GM23338 (cell line): ENCODE measurements at regions not wholly inside any gene's neighbourhood (a gene's known extent, or its start where the extent isn't known, plus 50 kb on each side); places are given as distances from the start of the nearest gene placed in this dataset.

Experiments
- ATAC-seq: fragments of 200-7000 bp; cut with Tn5 transposase; 3 replicates; pipeline ENCODE4 v1.9.1; 2020
- DNase-seq: peaks from one replicate; pipeline ENCODE4 v3.0.0-alpha.2; 2015; ENCODE audit warnings: low spot score
- H2AFZ ChIP-seq: fragments of 200-600 bp; sonication (generic); 2 replicates; pipeline ENCODE4 v1.8.0; 2016; ENCODE audit warnings: antibody characterized with exemption, mild to moderate bottlenecking, moderate library complexity
- H3F3A ChIP-seq: fragments of 200-600 bp; sonication (generic); replicated peaks from 2 replicates; pipeline ENCODE4 v1.8.0; 2017; ENCODE audit warnings: antibody characterized with exemption, mixed run types, low read depth
- H3K27ac ChIP-seq: fragments of 200-600 bp; sonication (generic); 2 replicates; pipeline ENCODE4 v1.6.1; 2016; ENCODE audit warnings: low read depth
- H3K27me3 ChIP-seq: fragments of 200-600 bp; sonication (generic); 2 replicates; pipeline ENCODE4 v1.8.0; 2016; ENCODE audit warnings: mild to moderate bottlenecking, mixed run types, moderate library complexity; ENCODE audit not compliant: insufficient read depth
- H3K36me3 ChIP-seq: fragments of 200-600 bp; sonication (generic); 2 replicates; pipeline ENCODE4 v1.8.0; 2016; ENCODE audit warnings: mild to moderate bottlenecking; ENCODE audit not compliant: insufficient read depth
- H3K4me1 ChIP-seq: fragments of 200-600 bp; sonication (generic); 2 replicates; pipeline ENCODE4 v1.8.0; 2016; ENCODE audit warnings: mild to moderate bottlenecking, moderate library complexity; ENCODE audit not compliant: insufficient read depth
- H3K4me2 ChIP-seq: fragments of 200-600 bp; sonication (generic); 2 replicates; pipeline ENCODE4 v1.7.1; 2017; ENCODE audit warnings: mixed run types
- H3K4me3 ChIP-seq: fragments of 200-600 bp; sonication (generic); 2 replicates; pipeline ENCODE4 v1.6.1; 2016; ENCODE audit warnings: mixed run types
- H3K79me2 ChIP-seq: fragments of 200-600 bp; sonication (generic); replicated peaks from 2 replicates; pipeline ENCODE4 v1.8.0; 2017; ENCODE audit warnings: mild to moderate bottlenecking; ENCODE audit not compliant: insufficient read depth
- H3K9me2 ChIP-seq: fragments of 200-600 bp; sonication (generic); 2 replicates; pipeline ENCODE4 v1.8.0; 2017; ENCODE audit not compliant: insufficient read depth
- H4K20me1 ChIP-seq: fragments of 200-600 bp; sonication (generic); replicated peaks from 2 replicates; pipeline ENCODE4 v1.8.0; 2017; ENCODE audit warnings: mild to moderate bottlenecking; ENCODE audit not compliant: insufficient read depth
- H3K27ac Mint-ChIP-seq: 2 replicates; pipeline ENCODE4 v1.8.0; 2020; ENCODE audit warnings: inconsistent platforms, mild to moderate bottlenecking, moderate library complexity, mixed read lengths
- H3K27me3 Mint-ChIP-seq: 3 replicates; pipeline ENCODE4 v1.8.0; 2022; ENCODE audit warnings: low read depth, mild to moderate bottlenecking, moderate library complexity, mixed read lengths, inconsistent platforms; ENCODE audit not compliant: insufficient read depth, poor library complexity
- H3K36me3 Mint-ChIP-seq: 3 replicates; pipeline ENCODE4 v1.8.0; 2021; ENCODE audit warnings: low read depth, mild to moderate bottlenecking, inconsistent platforms, moderate library complexity, mixed read lengths
- H3K4me1 Mint-ChIP-seq: 3 replicates; pipeline ENCODE4 v1.8.0; 2020; ENCODE audit warnings: mild to moderate bottlenecking, inconsistent platforms, mixed read lengths
- H3K4me3 Mint-ChIP-seq: 3 replicates; pipeline ENCODE4 v1.8.0; 2021; ENCODE audit warnings: moderate library complexity, mild to moderate bottlenecking, inconsistent platforms, mixed read lengths
- H3K9me3 Mint-ChIP-seq: 3 replicates; pipeline ENCODE4 v1.8.0; 2020; ENCODE audit warnings: moderate library complexity, mild to moderate bottlenecking, inconsistent platforms, mixed read lengths
- CREB1 ChIP-seq: fragments of 250-450 bp; sonication (Bioruptor Pico); IDR thresholded peaks from 2 replicates; pipeline ENCODE4 v1.5.0; 2020; ENCODE audit warnings: low read depth, mild to moderate bottlenecking, moderate library complexity
- EZH2 ChIP-seq: fragments of 200-600 bp; sonication (generic); IDR thresholded peaks from one replicate; pipeline ENCODE4 v1.8.0; 2017; ENCODE audit warnings: antibody characterized with exemption, mild to moderate bottlenecking, low read depth; ENCODE audit not compliant: unreplicated experiment
- EZH2phosphoT487 ChIP-seq: fragments of 200-600 bp; sonication (generic); IDR thresholded peaks from one replicate; pipeline ENCODE4 v1.8.1; 2018; ENCODE audit warnings: antibody characterized with exemption; ENCODE audit not compliant: unreplicated experiment
- JUNB ChIP-seq: IDR thresholded peaks from one replicate; pipeline ENCODE4 v1.6.1; 2016; ENCODE audit warnings: antibody characterized with exemption; ENCODE audit not compliant: unreplicated experiment
- NANOG ChIP-seq: IDR thresholded peaks from 2 replicates; pipeline ENCODE4 v1.6.1; 2016; ENCODE audit warnings: antibody characterized with exemption, borderline replicate concordance
- POLR2AphosphoS5 ChIP-seq: IDR thresholded peaks from 2 replicates; pipeline ENCODE4 v1.6.1; 2016; ENCODE audit warnings: antibody characterized with exemption, low read depth
- STAT1 ChIP-seq: IDR thresholded peaks from one replicate; pipeline ENCODE4 v1.6.1; 2016; ENCODE audit warnings: antibody characterized with exemption; ENCODE audit not compliant: unreplicated experiment
- ZNF114 ChIP-seq: fragments of 250-450 bp; sonication (Bioruptor Pico); IDR thresholded peaks from 2 replicates; pipeline ENCODE4 v1.5.0; 2020; ENCODE audit warnings: mild to moderate bottlenecking, moderate library complexity
- ZNF331 ChIP-seq: fragments of 250-450 bp; sonication (Bioruptor Pico); IDR thresholded peaks from 2 replicates; pipeline ENCODE4 v1.5.0; 2020; ENCODE audit warnings: low read depth, mild to moderate bottlenecking, moderate library complexity
- TF ChIP-seq, protein P1 (sequence below): IDR thresholded peaks from one replicate; pipeline ENCODE4 v1.6.1; 2018; ENCODE audit warnings: antibody characterized with exemption; ENCODE audit not compliant: unreplicated experiment
- TF ChIP-seq, protein P2 (sequence below), 2 experiments: fragments of 200-600 bp in 1 of 2; sonication (generic) in 1 of 2; conservative IDR thresholded peaks; 2 replicates each; pipeline versions ENCODE4 v1.5.1 to v1.6.1; 2016 to 2017; ENCODE audit warnings: antibody characterized with exemption in 2 of 2, low read depth in 2 of 2, mild to moderate bottlenecking in 2 of 2, moderate library complexity in 1 of 2
- TF ChIP-seq, protein P3 (sequence below): IDR thresholded peaks from 2 replicates; pipeline ENCODE4 v1.6.1; 2016; ENCODE audit warnings: antibody characterized with exemption
- TF ChIP-seq, protein P4 (sequence below): fragments of 250-450 bp; sonication (Bioruptor Pico); IDR thresholded peaks from 2 replicates; pipeline ENCODE4 v1.5.0; 2020; ENCODE audit warnings: mild to moderate bottlenecking, moderate library complexity

DNA sequence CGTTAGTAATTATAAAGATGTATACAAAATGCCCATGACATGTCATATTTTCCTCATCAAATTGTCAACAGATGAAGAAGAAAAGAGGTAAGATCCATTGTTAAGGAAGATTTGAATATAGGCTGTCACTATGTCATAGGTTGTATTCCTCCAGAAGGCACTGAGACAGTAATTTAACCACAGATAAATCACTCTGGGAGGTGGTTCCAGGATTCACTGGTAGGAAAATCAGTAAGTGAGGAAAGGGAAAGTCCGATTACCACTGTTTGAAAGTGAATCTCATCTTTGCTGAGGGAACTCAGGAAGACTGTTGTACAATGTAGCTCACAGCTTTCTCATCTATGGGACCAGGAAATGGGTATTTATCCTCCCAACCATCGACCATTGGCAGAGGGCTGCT lies 152.8 kb upstream of the TMEFF2 start:
- TF ChIP-seq POLR2AphosphoS5 (no peak), STAT1 (no peak), CREB1 (CRISPR knock-in tag) (no peak), NANOG (no peak), JUNB (no peak), EZH2 (no peak), EZH2phosphoT487 (no peak), ZNF331 (no peak), ZNF114 (CRISPR knock-in tag) (no peak)
- TF ChIP-seq, protein P1, sequence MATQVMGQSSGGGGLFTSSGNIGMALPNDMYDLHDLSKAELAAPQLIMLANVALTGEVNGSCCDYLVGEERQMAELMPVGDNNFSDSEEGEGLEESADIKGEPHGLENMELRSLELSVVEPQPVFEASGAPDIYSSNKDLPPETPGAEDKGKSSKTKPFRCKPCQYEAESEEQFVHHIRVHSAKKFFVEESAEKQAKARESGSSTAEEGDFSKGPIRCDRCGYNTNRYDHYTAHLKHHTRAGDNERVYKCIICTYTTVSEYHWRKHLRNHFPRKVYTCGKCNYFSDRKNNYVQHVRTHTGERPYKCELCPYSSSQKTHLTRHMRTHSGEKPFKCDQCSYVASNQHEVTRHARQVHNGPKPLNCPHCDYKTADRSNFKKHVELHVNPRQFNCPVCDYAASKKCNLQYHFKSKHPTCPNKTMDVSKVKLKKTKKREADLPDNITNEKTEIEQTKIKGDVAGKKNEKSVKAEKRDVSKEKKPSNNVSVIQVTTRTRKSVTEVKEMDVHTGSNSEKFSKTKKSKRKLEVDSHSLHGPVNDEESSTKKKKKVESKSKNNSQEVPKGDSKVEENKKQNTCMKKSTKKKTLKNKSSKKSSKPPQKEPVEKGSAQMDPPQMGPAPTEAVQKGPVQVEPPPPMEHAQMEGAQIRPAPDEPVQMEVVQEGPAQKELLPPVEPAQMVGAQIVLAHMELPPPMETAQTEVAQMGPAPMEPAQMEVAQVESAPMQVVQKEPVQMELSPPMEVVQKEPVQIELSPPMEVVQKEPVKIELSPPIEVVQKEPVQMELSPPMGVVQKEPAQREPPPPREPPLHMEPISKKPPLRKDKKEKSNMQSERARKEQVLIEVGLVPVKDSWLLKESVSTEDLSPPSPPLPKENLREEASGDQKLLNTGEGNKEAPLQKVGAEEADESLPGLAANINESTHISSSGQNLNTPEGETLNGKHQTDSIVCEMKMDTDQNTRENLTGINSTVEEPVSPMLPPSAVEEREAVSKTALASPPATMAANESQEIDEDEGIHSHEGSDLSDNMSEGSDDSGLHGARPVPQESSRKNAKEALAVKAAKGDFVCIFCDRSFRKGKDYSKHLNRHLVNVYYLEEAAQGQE, result no peak
- TF ChIP-seq, protein P2, sequence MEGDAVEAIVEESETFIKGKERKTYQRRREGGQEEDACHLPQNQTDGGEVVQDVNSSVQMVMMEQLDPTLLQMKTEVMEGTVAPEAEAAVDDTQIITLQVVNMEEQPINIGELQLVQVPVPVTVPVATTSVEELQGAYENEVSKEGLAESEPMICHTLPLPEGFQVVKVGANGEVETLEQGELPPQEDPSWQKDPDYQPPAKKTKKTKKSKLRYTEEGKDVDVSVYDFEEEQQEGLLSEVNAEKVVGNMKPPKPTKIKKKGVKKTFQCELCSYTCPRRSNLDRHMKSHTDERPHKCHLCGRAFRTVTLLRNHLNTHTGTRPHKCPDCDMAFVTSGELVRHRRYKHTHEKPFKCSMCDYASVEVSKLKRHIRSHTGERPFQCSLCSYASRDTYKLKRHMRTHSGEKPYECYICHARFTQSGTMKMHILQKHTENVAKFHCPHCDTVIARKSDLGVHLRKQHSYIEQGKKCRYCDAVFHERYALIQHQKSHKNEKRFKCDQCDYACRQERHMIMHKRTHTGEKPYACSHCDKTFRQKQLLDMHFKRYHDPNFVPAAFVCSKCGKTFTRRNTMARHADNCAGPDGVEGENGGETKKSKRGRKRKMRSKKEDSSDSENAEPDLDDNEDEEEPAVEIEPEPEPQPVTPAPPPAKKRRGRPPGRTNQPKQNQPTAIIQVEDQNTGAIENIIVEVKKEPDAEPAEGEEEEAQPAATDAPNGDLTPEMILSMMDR (conservative IDR thresholded peaks at IDR 0.05; ENCODE audit: low read depth in 2 of 2), result no peak
- TF ChIP-seq, protein P3, sequence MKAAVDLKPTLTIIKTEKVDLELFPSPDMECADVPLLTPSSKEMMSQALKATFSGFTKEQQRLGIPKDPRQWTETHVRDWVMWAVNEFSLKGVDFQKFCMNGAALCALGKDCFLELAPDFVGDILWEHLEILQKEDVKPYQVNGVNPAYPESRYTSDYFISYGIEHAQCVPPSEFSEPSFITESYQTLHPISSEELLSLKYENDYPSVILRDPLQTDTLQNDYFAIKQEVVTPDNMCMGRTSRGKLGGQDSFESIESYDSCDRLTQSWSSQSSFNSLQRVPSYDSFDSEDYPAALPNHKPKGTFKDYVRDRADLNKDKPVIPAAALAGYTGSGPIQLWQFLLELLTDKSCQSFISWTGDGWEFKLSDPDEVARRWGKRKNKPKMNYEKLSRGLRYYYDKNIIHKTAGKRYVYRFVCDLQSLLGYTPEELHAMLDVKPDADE, result no peak
- TF ChIP-seq, protein P4, sequence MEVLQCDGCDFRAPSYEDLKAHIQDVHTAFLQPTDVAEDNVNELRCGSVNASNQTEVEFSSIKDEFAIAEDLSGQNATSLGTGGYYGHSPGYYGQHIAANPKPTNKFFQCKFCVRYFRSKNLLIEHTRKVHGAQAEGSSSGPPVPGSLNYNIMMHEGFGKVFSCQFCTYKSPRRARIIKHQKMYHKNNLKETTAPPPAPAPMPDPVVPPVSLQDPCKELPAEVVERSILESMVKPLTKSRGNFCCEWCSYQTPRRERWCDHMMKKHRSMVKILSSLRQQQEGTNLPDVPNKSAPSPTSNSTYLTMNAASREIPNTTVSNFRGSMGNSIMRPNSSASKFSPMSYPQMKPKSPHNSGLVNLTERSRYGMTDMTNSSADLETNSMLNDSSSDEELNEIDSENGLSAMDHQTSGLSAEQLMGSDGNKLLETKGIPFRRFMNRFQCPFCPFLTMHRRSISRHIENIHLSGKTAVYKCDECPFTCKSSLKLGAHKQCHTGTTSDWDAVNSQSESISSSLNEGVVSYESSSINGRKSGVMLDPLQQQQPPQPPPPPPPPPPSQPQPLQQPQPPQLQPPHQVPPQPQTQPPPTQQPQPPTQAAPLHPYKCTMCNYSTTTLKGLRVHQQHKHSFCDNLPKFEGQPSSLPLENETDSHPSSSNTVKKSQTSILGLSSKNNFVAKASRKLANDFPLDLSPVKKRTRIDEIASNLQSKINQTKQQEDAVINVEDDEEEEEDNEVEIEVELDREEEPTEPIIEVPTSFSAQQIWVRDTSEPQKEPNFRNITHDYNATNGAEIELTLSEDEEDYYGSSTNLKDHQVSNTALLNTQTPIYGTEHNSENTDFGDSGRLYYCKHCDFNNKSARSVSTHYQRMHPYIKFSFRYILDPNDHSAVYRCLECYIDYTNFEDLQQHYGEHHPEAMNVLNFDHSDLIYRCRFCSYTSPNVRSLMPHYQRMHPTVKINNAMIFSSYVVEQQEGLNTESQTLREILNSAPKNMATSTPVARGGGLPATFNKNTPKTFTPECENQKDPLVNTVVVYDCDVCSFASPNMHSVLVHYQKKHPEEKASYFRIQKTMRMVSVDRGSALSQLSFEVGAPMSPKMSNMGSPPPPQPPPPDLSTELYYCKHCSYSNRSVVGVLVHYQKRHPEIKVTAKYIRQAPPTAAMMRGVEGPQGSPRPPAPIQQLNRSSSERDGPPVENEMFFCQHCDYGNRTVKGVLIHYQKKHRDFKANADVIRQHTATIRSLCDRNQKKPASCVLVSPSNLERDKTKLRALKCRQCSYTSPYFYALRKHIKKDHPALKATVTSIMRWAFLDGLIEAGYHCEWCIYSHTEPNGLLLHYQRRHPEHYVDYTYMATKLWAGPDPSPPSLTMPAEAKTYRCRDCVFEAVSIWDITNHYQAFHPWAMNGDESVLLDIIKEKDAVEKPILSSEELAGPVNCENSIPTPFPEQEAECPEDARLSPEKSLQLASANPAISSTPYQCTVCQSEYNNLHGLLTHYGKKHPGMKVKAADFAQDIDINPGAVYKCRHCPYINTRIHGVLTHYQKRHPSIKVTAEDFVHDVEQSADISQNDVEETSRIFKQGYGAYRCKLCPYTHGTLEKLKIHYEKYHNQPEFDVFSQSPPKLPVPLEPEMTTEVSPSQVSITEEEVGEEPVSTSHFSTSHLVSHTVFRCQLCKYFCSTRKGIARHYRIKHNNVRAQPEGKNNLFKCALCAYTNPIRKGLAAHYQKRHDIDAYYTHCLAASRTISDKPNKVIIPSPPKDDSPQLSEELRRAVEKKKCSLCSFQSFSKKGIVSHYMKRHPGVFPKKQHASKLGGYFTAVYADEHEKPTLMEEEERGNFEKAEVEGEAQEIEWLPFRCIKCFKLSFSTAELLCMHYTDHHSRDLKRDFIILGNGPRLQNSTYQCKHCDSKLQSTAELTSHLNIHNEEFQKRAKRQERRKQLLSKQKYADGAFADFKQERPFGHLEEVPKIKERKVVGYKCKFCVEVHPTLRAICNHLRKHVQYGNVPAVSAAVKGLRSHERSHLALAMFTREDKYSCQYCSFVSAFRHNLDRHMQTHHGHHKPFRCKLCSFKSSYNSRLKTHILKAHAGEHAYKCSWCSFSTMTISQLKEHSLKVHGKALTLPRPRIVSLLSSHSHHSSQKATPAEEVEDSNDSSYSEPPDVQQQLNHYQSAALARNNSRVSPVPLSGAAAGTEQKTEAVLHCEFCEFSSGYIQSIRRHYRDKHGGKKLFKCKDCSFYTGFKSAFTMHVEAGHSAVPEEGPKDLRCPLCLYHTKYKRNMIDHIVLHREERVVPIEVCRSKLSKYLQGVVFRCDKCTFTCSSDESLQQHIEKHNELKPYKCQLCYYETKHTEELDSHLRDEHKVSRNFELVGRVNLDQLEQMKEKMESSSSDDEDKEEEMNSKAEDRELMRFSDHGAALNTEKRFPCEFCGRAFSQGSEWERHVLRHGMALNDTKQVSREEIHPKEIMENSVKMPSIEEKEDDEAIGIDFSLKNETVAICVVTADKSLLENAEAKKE (CRISPR knock-in tag), result no peak
- Histone ChIP-seq H3K9me2 (no peaks in the 10 kb centered on the region), H3K36me3 (no peaks in the 10 kb centered on the region), H3K4me1 (no peaks in the 10 kb centered on the region), H4K20me1 (no peaks in the 10 kb centered on the region), H3K4me3 (no peak overlapping the region), H3K4me2 (no peak overlapping the region), H3K27me3 (no peaks in the 10 kb centered on the region), H3K27ac (no peak overlapping the region), H3K79me2 (no peaks in the 10 kb centered on the region), H2AFZ (no peak overlapping the region), H3F3A (no peaks in the 10 kb centered on the region)
- Mint-ChIP-seq H3K4me3 (no peak overlapping the region), H3K27me3 (peaks cover 4% of the 10 kb centered on the region), H3K27ac (no peak overlapping the region), H3K9me3 (no peaks in the 10 kb centered on the region), H3K4me1 (no peaks in the 10 kb centered on the region; the same call in 2 of the 3 replicates), H3K36me3 (no peaks in the 10 kb centered on the region)
- no peak for ATAC-seq
- no peak for DNase-seq
